H1 (cell line): ENCODE measurements at regions not wholly inside any gene's neighbourhood (a gene's known extent, or its start where the extent isn't known, plus 50 kb on each side); places are given as distances from the start of the nearest gene placed in this dataset.

Source experiments
- CTCF ChIA-PET: fragments of 300-600 bp; sonication (Branson Sonifier 250); formaldehyde crosslinking; loops from one replicate; lab custom pipeline; 2021; ENCODE audit not compliant: partially characterized antibody; lab: Charles Lee
- POLR2A ChIA-PET: fragments of 300-600 bp; sonication (Branson Sonifier 250); formaldehyde crosslinking; loops from one replicate; lab custom pipeline; 2021; ENCODE audit warnings: inconsistent platforms; ENCODE audit not compliant: partially characterized antibody; lab: Charles Lee
- DNase-seq, 2 experiments: peaks; one replicate each; pipeline versions ENCODE4 v3.0.0 to v3.0.0-alpha.2; 2010 to 2022; ENCODE audit warnings: low spot score in 2 of 2, low read depth in 1 of 2, mixed read lengths in 1 of 2
- FAIRE-seq: peaks from 2 replicates; lab custom pipeline; 2011; peaks lifted over from hg19 to GRCh38; lab: Jason Lieb, UNC
- H2AFZ ChIP-seq: 2 replicates; pipeline ENCODE4 v1.8.1; 2012; ENCODE audit warnings: low read length, inconsistent platforms
- H2AK5ac ChIP-seq: 2 replicates; pipeline ENCODE4 v1.6.1; 2013; ENCODE audit warnings: low read depth, low read length
- H2BK120ac ChIP-seq: replicated peaks from 2 replicates; pipeline ENCODE3; 2013; ENCODE audit warnings: low read depth, low read length, inconsistent platforms
- H2BK12ac ChIP-seq: 2 replicates; pipeline ENCODE4 v1.6.1; 2013; ENCODE audit warnings: low read depth, low read length
- H2BK15ac ChIP-seq: 2 replicates; pipeline ENCODE4 v1.6.1; 2013; ENCODE audit warnings: low read length
- H2BK20ac ChIP-seq: 2 replicates; pipeline ENCODE4 v1.6.1; 2013; ENCODE audit warnings: low read length
- H2BK5ac ChIP-seq: 2 replicates; pipeline ENCODE4 v1.6.1; 2013; ENCODE audit warnings: low read depth, low read length
- H3K14ac ChIP-seq: 2 replicates; pipeline ENCODE4 v1.6.1; 2013; ENCODE audit warnings: inconsistent platforms; ENCODE audit not compliant: insufficient read length
- H3K18ac ChIP-seq: 2 replicates; pipeline ENCODE4 v1.6.1; 2013; ENCODE audit warnings: low read length; ENCODE audit errors: extremely low read depth
- H3K23ac ChIP-seq: 2 replicates; pipeline ENCODE4 v1.6.1; 2013; ENCODE audit warnings: inconsistent platforms; ENCODE audit not compliant: insufficient read length
- H3K23me2 ChIP-seq: 2 replicates; pipeline ENCODE4 v1.6.1; 2013; ENCODE audit warnings: low read depth, low read length
- H3K27ac ChIP-seq: 2 replicates; pipeline ENCODE4 v1.6.1; 2011; ENCODE audit warnings: low read depth, low read length, inconsistent platforms
- H3K27me3 ChIP-seq, 4 experiments: replicated peaks in 1 of 4; 1 replicate in 1 of 4; 2 replicates in 3 of 4; pipeline versions ENCODE4 v1.6.1 to v1.8.1; 2011 to 2013; ENCODE audit warnings: low read length in 3 of 4, mild to moderate bottlenecking in 3 of 4, inconsistent platforms in 2 of 4, mixed read lengths in 2 of 4, moderate library complexity in 1 of 4; ENCODE audit not compliant: control insufficient read depth in 3 of 4, insufficient read depth in 3 of 4; ENCODE audit errors: extremely low read depth in 1 of 4
- H3K36me3 ChIP-seq, 4 experiments: 2 replicates each; pipeline versions ENCODE4 v1.6.1 to v1.8.1; 2011 to 2013; ENCODE audit warnings: mild to moderate bottlenecking in 4 of 4, low read length in 3 of 4, moderate library complexity in 2 of 4, control low read depth in 1 of 4, inconsistent platforms in 1 of 4; ENCODE audit not compliant: insufficient read depth in 4 of 4, control insufficient read depth in 2 of 4
- H3K4ac ChIP-seq: replicated peaks from 2 replicates; pipeline ENCODE3; 2013; ENCODE audit warnings: low read length, low read depth, mixed read lengths, inconsistent platforms; ENCODE audit not compliant: insufficient read length
- H3K4me1 ChIP-seq, 4 experiments: replicated peaks in 1 of 4; 1 replicate in 1 of 4; 2 replicates in 3 of 4; pipeline versions ENCODE4 v1.6.1 to v1.8.1; 2011 to 2013; ENCODE audit warnings: low read length in 3 of 4, inconsistent platforms in 2 of 4, mixed read lengths in 1 of 4; ENCODE audit not compliant: insufficient read depth in 4 of 4, control insufficient read depth in 3 of 4
- H3K4me2 ChIP-seq, 2 experiments: 2 replicates each; pipeline versions ENCODE4 v1.6.1 to v1.8.1; 2011 to 2013; ENCODE audit warnings: low read depth in 2 of 2, low read length in 2 of 2, control low read depth in 1 of 2, inconsistent platforms in 1 of 2, mild to moderate bottlenecking in 1 of 2; ENCODE audit not compliant: insufficient read depth in 1 of 2
- H3K4me3 ChIP-seq, 4 experiments: fragments of 200-600, 300-600 bp in 1 of 4; sonication (generic), shearing (Covaris generic), sonication (Bioruptor Twin) in 1 of 4; 2 replicates each; pipeline versions ENCODE4 v1.5.1 to v1.8.1; 2011 to 2016; ENCODE audit warnings: low read length in 4 of 4, low read depth in 3 of 4, control low read depth in 2 of 4, inconsistent platforms in 2 of 4, mild to moderate bottlenecking in 2 of 4, mixed read lengths in 1 of 4, moderate library complexity in 1 of 4; ENCODE audit not compliant: insufficient read depth in 2 of 4; ENCODE audit errors: extremely low read depth in 1 of 4
- H3K56ac ChIP-seq: replicated peaks from 2 replicates; pipeline ENCODE3; 2013; ENCODE audit warnings: low read depth, mild to moderate bottlenecking, mixed read lengths, low read length, inconsistent platforms; ENCODE audit not compliant: insufficient read length
- H3K79me1 ChIP-seq: 2 replicates; pipeline ENCODE4 v1.6.1; 2013; ENCODE audit warnings: low read depth, low read length, control low read depth
- H3K79me2 ChIP-seq, 2 experiments: 2 replicates each; pipeline versions ENCODE4 v1.6.1 to v1.8.1; 2012 to 2013; ENCODE audit warnings: low read length in 2 of 2, mild to moderate bottlenecking in 2 of 2, inconsistent platforms in 1 of 2; ENCODE audit not compliant: insufficient read depth in 2 of 2, control insufficient read depth in 1 of 2
- H3K9ac ChIP-seq, 4 experiments: replicated peaks in 1 of 4; 1 replicate in 1 of 4; 2 replicates in 3 of 4; pipeline versions ENCODE4 v1.6.1 to v1.8.1; 2011 to 2013; ENCODE audit warnings: low read depth in 3 of 4, low read length in 3 of 4, control low read depth in 2 of 4, mild to moderate bottlenecking in 2 of 4, moderate library complexity in 2 of 4, inconsistent platforms in 1 of 4; ENCODE audit errors: extremely low read depth in 1 of 4
- H3K9me3 ChIP-seq, 2 experiments: 2 replicates each; pipeline versions ENCODE4 v1.6.1 to v1.8.1; 2012 to 2013; ENCODE audit warnings: mild to moderate bottlenecking in 2 of 2, moderate library complexity in 2 of 2, control low read depth in 1 of 2, inconsistent platforms in 1 of 2, low read depth in 1 of 2, low read length in 1 of 2, mixed read lengths in 1 of 2; ENCODE audit not compliant: insufficient read depth in 2 of 2
- H4K20me1 ChIP-seq, 2 experiments: replicated peaks in 1 of 2; 2 replicates each; pipeline versions ENCODE3 to v1.8.1; 2011 to 2013; ENCODE audit warnings: inconsistent platforms in 2 of 2, low read length in 2 of 2, mild to moderate bottlenecking in 1 of 2; ENCODE audit not compliant: insufficient read depth in 2 of 2, control insufficient read depth in 1 of 2
- H4K5ac ChIP-seq: 2 replicates; pipeline ENCODE4 v1.6.1; 2013; ENCODE audit warnings: low read length, low read depth, mixed read lengths, inconsistent platforms; ENCODE audit not compliant: insufficient read length
- H4K8ac ChIP-seq: 2 replicates; pipeline ENCODE4 v1.8.0; 2013; ENCODE audit warnings: mild to moderate bottlenecking, moderate library complexity, low read length, inconsistent platforms; ENCODE audit not compliant: insufficient read depth; ENCODE audit errors: extremely low read depth
- H4K91ac ChIP-seq: replicated peaks from 2 replicates; pipeline ENCODE3; 2013; ENCODE audit warnings: low read length, mixed read lengths, inconsistent platforms; ENCODE audit not compliant: insufficient read length
- CEBPB ChIP-seq: IDR thresholded peaks from 2 replicates; pipeline ENCODE4 v1.6.1; 2012; ENCODE audit warnings: low read depth, low read length
- EGR1 ChIP-seq: IDR thresholded peaks from 2 replicates; pipeline ENCODE4 v1.6.1; 2011; ENCODE audit warnings: low read depth, low read length, borderline replicate concordance
- POU5F1 ChIP-seq: IDR thresholded peaks from 2 replicates; pipeline ENCODE4 v1.6.1; 2011; ENCODE audit warnings: low read depth, mild to moderate bottlenecking, low read length, moderate library complexity
- SIN3A ChIP-seq, 2 experiments: IDR thresholded peaks in 1 of 2; conservative IDR thresholded peaks in 1 of 2; 2 replicates each; pipeline ENCODE4 v1.6.1; 2011 to 2012; ENCODE audit warnings: low read length in 2 of 2, improper control_type of control experiment in 1 of 2, low read depth in 1 of 2, mild to moderate bottlenecking in 1 of 2
- SP1 ChIP-seq: IDR thresholded peaks from 2 replicates; pipeline ENCODE4 v1.6.1; 2011; ENCODE audit warnings: low read depth, low read length
- SUZ12 ChIP-seq: fragments of 200-600 bp; sonication (generic); IDR thresholded peaks from 2 replicates; pipeline ENCODE4 v1.6.1; 2012; ENCODE audit warnings: mild to moderate bottlenecking, inconsistent platforms, low read length, moderate library complexity, mixed read lengths
- TEAD4 ChIP-seq: IDR thresholded peaks from 2 replicates; pipeline ENCODE4 v1.6.1; 2012; ENCODE audit warnings: low read depth, low read length, inconsistent platforms, mixed read lengths
- WGBS, 2 experiments: shearing (Covaris generic) in 1 of 2; methylation state at CpG; one replicate each; pipeline versions ENCODE4 v1.1.6 to v1.1.7; 2013 to 2015; ENCODE audit warnings: low lambda C conversion rate in 2 of 2, mixed read lengths in 2 of 2, inconsistent platforms in 1 of 2, low coverage in 1 of 2, missing lambda C conversion rate in 1 of 2; ENCODE audit not compliant: insufficient replicate concordance in 2 of 2, insufficient coverage in 1 of 2, insufficient read length in 1 of 2; ENCODE audit errors: extremely low coverage in 1 of 2, missing lambda C conversion rate in 1 of 2; 5-methylcytosine and 5-hydroxymethylcytosine counted together
- TF ChIP-seq, protein P1 (sequence below): IDR thresholded peaks from 2 replicates; pipeline ENCODE4 v1.6.1; 2012; ENCODE audit warnings: inconsistent platforms
- TF ChIP-seq, protein P2 (sequence below): IDR thresholded peaks from 2 replicates; pipeline ENCODE4 v1.6.1; 2012; ENCODE audit warnings: low read length, inconsistent platforms
- TF ChIP-seq, protein P3 (sequence below), 3 experiments: IDR thresholded peaks; 1 replicate in 2 of 3; 2 replicates in 1 of 3; pipeline versions ENCODE4 v1.5.1 to v1.6.1; 2011; ENCODE audit warnings: low read length in 3 of 3, mild to moderate bottlenecking in 3 of 3, inconsistent platforms in 2 of 3, low read depth in 1 of 3, moderate library complexity in 1 of 3; ENCODE audit not compliant: insufficient read depth in 1 of 3; ENCODE audit errors: control extremely low read depth in 1 of 3

DNA sequence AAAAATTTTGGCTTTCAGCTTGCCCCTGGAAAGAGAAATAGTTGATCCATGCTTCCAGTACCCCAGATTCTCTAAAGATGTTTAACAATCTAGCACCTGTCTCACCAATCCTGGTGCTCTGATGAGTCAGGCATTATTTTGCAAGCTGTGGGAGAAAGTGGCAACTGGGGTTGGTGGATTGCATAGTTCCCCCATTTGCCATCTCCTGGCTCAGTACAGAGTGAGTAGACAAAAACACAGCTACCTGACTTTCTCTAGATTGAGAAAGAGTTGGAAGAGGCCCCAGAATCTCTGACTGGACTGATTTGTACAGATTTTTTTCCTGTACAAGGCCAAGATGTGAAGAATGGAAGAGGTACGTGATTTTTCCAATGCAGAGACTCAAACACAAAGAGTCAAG is 75.1 kb upstream of the NEGR1 start:
- H3K9ac ChIP-seq, result no peak overlapping the region
- H3K4ac ChIP-seq, result no peak overlapping the region
- no peak for FAIRE-seq
- H3K79me2 ChIP-seq, result no peaks in the 10 kb centered on the region
- 100% methylated on average over 1 of the region's 1 CpG; no CpG with 5 or more reads in 1 of the 2 experiments for WGBS, 2 experiments
- H3K14ac ChIP-seq, result no peak overlapping the region
- TF ChIP-seq, protein P1, sequence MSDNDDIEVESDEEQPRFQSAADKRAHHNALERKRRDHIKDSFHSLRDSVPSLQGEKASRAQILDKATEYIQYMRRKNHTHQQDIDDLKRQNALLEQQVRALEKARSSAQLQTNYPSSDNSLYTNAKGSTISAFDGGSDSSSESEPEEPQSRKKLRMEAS, result no peak
- TF ChIP-seq CEBPB, result no peak
- TF ChIP-seq, protein P2, sequence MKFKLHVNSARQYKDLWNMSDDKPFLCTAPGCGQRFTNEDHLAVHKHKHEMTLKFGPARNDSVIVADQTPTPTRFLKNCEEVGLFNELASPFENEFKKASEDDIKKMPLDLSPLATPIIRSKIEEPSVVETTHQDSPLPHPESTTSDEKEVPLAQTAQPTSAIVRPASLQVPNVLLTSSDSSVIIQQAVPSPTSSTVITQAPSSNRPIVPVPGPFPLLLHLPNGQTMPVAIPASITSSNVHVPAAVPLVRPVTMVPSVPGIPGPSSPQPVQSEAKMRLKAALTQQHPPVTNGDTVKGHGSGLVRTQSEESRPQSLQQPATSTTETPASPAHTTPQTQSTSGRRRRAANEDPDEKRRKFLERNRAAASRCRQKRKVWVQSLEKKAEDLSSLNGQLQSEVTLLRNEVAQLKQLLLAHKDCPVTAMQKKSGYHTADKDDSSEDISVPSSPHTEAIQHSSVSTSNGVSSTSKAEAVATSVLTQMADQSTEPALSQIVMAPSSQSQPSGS, result no peak
- no peak for TF ChIP-seq EGR1
- no peak for TF ChIP-seq POU5F1
- TF ChIP-seq, protein P3, sequence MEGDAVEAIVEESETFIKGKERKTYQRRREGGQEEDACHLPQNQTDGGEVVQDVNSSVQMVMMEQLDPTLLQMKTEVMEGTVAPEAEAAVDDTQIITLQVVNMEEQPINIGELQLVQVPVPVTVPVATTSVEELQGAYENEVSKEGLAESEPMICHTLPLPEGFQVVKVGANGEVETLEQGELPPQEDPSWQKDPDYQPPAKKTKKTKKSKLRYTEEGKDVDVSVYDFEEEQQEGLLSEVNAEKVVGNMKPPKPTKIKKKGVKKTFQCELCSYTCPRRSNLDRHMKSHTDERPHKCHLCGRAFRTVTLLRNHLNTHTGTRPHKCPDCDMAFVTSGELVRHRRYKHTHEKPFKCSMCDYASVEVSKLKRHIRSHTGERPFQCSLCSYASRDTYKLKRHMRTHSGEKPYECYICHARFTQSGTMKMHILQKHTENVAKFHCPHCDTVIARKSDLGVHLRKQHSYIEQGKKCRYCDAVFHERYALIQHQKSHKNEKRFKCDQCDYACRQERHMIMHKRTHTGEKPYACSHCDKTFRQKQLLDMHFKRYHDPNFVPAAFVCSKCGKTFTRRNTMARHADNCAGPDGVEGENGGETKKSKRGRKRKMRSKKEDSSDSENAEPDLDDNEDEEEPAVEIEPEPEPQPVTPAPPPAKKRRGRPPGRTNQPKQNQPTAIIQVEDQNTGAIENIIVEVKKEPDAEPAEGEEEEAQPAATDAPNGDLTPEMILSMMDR (IDR thresholded peaks at IDR 0.05; ENCODE audit: control extremely low read depth in 1 of 3, insufficient read depth in 1 of 3, low read depth in 1 of 3, low read length in 3 of 3), result no peak
- TF ChIP-seq SUZ12, result no peak
- TF ChIP-seq SP1, result no peak
- TF ChIP-seq TEAD4, result no peak
- no peak for TF ChIP-seq SIN3A (conservative IDR thresholded peaks at IDR 0.05 in 1 of 2, IDR thresholded peaks at IDR 0.05 in 1 of 2; ENCODE audit: low read depth in 1 of 2, low read length in 2 of 2)
- no peaks in the 10 kb centered on the region for H3K27me3 ChIP-seq
- H3K79me1 ChIP-seq, result no peaks in the 10 kb centered on the region
- H3K4me1 ChIP-seq, result no peaks in the 10 kb centered on the region
- H3K23ac ChIP-seq, result no peak overlapping the region
- no peak overlapping the region for H2BK20ac ChIP-seq
- H4K20me1 ChIP-seq, result no peaks in the 10 kb centered on the region
- no peak overlapping the region for H2BK5ac ChIP-seq
- H3K18ac ChIP-seq, result no peak overlapping the region
- ChIA-PET POLR2A (no interaction called here), CTCF (interaction anchor here (0.5 kb wide), 1 partner anchor 57 kb away, joined by 3 read pairs; no protein-coding TSS in a partner anchor)
- no peak overlapping the region for H4K91ac ChIP-seq
- H4K5ac ChIP-seq, result no peak overlapping the region
- no peak overlapping the region for H3K4me2 ChIP-seq
- H2AFZ ChIP-seq, result no peak overlapping the region
- H3K9me3 ChIP-seq, result no peaks in the 10 kb centered on the region
- H2AK5ac ChIP-seq, result no peak overlapping the region
- H3K27ac ChIP-seq, result no peak overlapping the region
- H2BK12ac ChIP-seq, result no peak overlapping the region
- H4K8ac ChIP-seq, result no peak overlapping the region
- no peaks in the 10 kb centered on the region for H3K36me3 ChIP-seq
- no peak overlapping the region for H2BK15ac ChIP-seq
- H3K56ac ChIP-seq, result no peak overlapping the region
- H3K4me3 ChIP-seq, result no peak overlapping the region
- no peaks in the 10 kb centered on the region for H3K23me2 ChIP-seq
- no peak overlapping the region for H2BK120ac ChIP-seq
- DNase-seq, result no peak
